ENCODE measurements at regions not wholly inside any gene's neighbourhood (a gene's known extent, or its start where the extent isn't known, plus 50 kb on each side); places are given as distances from the start of the nearest gene placed in this dataset.

DNA sequence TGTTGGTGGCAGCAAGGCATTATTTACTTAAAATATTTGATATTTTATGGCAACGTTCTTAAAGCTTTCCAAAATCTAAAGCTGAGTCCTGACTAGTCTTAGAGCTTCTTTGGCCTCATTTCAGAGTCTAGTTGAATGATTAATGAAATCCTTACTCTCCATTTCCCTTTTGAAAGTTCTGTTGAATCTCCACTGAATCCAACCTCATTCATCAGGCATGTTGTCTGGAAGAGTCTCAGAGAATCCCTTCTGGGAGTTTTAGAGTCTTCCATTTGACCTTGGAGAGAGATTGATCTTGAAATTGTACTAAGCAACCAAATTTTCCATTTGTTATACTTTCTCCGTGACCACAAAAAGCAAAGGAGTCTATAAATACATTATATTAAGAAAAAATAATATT, 198.5 kb upstream of the TMEM196 start:
- H3K4me3 Mint-ChIP-seq: no peak overlapping the region
- peaks cover 0 to 3% (median 0%) of the 10 kb centered on the region in 4 experiments for H3K27me3 ChIP-seq (replicated peaks in 1 of 4; ENCODE audit: control extremely low read depth in 1 of 4, control insufficient read depth in 3 of 4, insufficient read depth in 4 of 4, low read length in 3 of 4)
- no peak overlapping the region for H3K27ac ChIP-seq (ENCODE audit: low read length in 2 of 2)
- DNase-seq: no peak
- no CpG with 5 or more reads among the region's 2 CpGs for WGBS (ENCODE audit: insufficient coverage)
- no peaks in the 10 kb centered on the region for H3K79me2 ChIP-seq (ENCODE audit: control insufficient read depth, insufficient read depth, low read length)
- TF ChIP-seq EZH2 (IDR thresholded peaks at IDR 0.05; ENCODE audit: borderline replicate concordance, insufficient read depth, low read depth, low read length, poor library complexity, severe bottlenecking): no peak
- TF ChIP-seq, protein P1, sequence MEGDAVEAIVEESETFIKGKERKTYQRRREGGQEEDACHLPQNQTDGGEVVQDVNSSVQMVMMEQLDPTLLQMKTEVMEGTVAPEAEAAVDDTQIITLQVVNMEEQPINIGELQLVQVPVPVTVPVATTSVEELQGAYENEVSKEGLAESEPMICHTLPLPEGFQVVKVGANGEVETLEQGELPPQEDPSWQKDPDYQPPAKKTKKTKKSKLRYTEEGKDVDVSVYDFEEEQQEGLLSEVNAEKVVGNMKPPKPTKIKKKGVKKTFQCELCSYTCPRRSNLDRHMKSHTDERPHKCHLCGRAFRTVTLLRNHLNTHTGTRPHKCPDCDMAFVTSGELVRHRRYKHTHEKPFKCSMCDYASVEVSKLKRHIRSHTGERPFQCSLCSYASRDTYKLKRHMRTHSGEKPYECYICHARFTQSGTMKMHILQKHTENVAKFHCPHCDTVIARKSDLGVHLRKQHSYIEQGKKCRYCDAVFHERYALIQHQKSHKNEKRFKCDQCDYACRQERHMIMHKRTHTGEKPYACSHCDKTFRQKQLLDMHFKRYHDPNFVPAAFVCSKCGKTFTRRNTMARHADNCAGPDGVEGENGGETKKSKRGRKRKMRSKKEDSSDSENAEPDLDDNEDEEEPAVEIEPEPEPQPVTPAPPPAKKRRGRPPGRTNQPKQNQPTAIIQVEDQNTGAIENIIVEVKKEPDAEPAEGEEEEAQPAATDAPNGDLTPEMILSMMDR (IDR thresholded peaks at IDR 0.05): no peak
- H3K36me3 ChIP-seq (replicated peaks in 1 of 2; ENCODE audit: control extremely low read depth in 1 of 2, control insufficient read depth in 1 of 2, extremely low read depth in 1 of 2, insufficient read depth in 2 of 2, low read length in 1 of 2): no peaks in the 10 kb centered on the region
- H4K20me1 ChIP-seq (ENCODE audit: control insufficient read depth, insufficient read depth, low read length, poor library complexity, severe bottlenecking): no peaks in the 10 kb centered on the region
- intact Hi-C loops (cut with micrococcal nuclease): no loop called here
- H3K9ac ChIP-seq (ENCODE audit: low read length): no peak overlapping the region
- H3K4me1 ChIP-seq (ENCODE audit: control insufficient read depth in 2 of 2, insufficient read depth in 2 of 2, low read length in 2 of 2): no peaks in the 10 kb centered on the region
- H3K9me3 Mint-ChIP-seq (ENCODE audit: insufficient read depth): no peaks in the 10 kb centered on the region
- ATAC-seq (ENCODE audit: low read depth): no peak
- H2AFZ ChIP-seq (ENCODE audit: insufficient read depth, low read depth, low read length, poor library complexity, severe bottlenecking): no peak overlapping the region
- no peaks in the 10 kb centered on the region for H3K9me3 ChIP-seq (ENCODE audit: control extremely low read depth in 1 of 3, control insufficient read depth in 2 of 3, insufficient read depth in 1 of 3, low read length in 2 of 3)
- H3K27me3 Mint-ChIP-seq: no peaks in the 10 kb centered on the region
- H3K4me3 ChIP-seq (ENCODE audit: control extremely low read depth in 1 of 5, extremely low read depth in 1 of 5, insufficient read depth in 1 of 5, low read depth in 2 of 5, low read length in 4 of 5): no peak overlapping the region
- no peak overlapping the region for H3K4me2 ChIP-seq (replicated peaks; ENCODE audit: low read depth, low read length, poor library complexity, severe bottlenecking)
- CTCF ChIA-PET: no interaction called here
- no peaks in the 10 kb centered on the region for H3K4me1 Mint-ChIP-seq
- POLR2A ChIA-PET: no interaction called here
- no peak overlapping the region for H3K27ac Mint-ChIP-seq

DNA sequence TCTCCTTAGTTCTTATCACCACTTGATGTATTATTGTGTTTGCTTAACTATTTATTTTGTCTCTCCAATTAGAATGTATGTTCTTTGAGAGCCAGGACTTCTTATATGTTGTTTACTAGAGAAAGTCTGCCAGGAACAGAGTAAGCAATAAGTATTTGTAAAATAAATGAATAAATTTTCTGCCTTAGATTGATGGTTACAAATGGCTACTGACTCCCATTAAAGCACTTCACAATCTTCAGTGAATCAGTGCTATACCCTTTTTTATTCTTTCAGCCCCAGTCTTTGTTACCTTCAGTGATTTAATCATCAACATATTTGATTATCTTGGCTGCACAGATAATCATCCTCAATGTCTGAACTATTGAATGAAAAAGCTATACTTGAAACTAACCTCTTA, 197.1 kb upstream of the TMEM196 start:
- Histone ChIP-seq H3K36me3 (replicated peaks in 1 of 2; ENCODE audit: control extremely low read depth in 1 of 2, control insufficient read depth in 1 of 2, extremely low read depth in 1 of 2, insufficient read depth in 2 of 2, low read length in 1 of 2) (no peaks in the 10 kb centered on the region), H3K27me3 (replicated peaks in 1 of 4; ENCODE audit: control extremely low read depth in 1 of 4, control insufficient read depth in 3 of 4, insufficient read depth in 4 of 4, low read length in 3 of 4) (peaks cover 0 to 3% (median 0%) of the 10 kb centered on the region in 4 experiments), H3K79me2 (ENCODE audit: control insufficient read depth, insufficient read depth, low read length) (no peaks in the 10 kb centered on the region), H3K4me1 (ENCODE audit: control insufficient read depth in 2 of 2, insufficient read depth in 2 of 2, low read length in 2 of 2) (no peaks in the 10 kb centered on the region), H4K20me1 (ENCODE audit: control insufficient read depth, insufficient read depth, low read length, poor library complexity, severe bottlenecking) (no peaks in the 10 kb centered on the region), H3K27ac (ENCODE audit: low read length in 2 of 2) (no peak overlapping the region), H3K9ac (ENCODE audit: low read length) (no peak overlapping the region), H3K4me3 (ENCODE audit: control extremely low read depth in 1 of 5, extremely low read depth in 1 of 5, insufficient read depth in 1 of 5, low read depth in 2 of 5, low read length in 4 of 5) (no peak overlapping the region), H3K9me3 (ENCODE audit: control extremely low read depth in 1 of 3, control insufficient read depth in 2 of 3, insufficient read depth in 1 of 3, low read length in 2 of 3) (no peaks in the 10 kb centered on the region), H3K4me2 (replicated peaks; ENCODE audit: low read depth, low read length, poor library complexity, severe bottlenecking) (no peak overlapping the region), H2AFZ (ENCODE audit: insufficient read depth, low read depth, low read length, poor library complexity, severe bottlenecking) (no peak overlapping the region)
- intact Hi-C loops (cut with micrococcal nuclease): no loop called here
- H3K4me3 Mint-ChIP-seq: no peak overlapping the region
- no peaks in the 10 kb centered on the region for H3K4me1 Mint-ChIP-seq
- DNase-seq (no peak), ATAC-seq (ENCODE audit: low read depth) (no peak)
- POLR2A ChIA-PET: no interaction called here
- H3K27ac Mint-ChIP-seq: no peak overlapping the region
- TF ChIP-seq, protein P1 (IDR thresholded peaks at IDR 0.05): no peak
- no peak for TF ChIP-seq EZH2 (IDR thresholded peaks at IDR 0.05; ENCODE audit: borderline replicate concordance, insufficient read depth, low read depth, low read length, poor library complexity, severe bottlenecking)
- no peaks in the 10 kb centered on the region for H3K9me3 Mint-ChIP-seq (ENCODE audit: insufficient read depth)
- H3K27me3 Mint-ChIP-seq: no peaks in the 10 kb centered on the region
- CTCF ChIA-PET: interaction anchor here (1.0 kb wide), 1 partner anchor 12 kb away, joined by 4 read pairs; no protein-coding TSS in a partner anchor
